HG03175 (cell line): ENCODE measurements at regions not wholly inside any gene's neighbourhood (a gene's known extent, or its start where the extent isn't known, plus 50 kb on each side); places are given as distances from the start of the nearest gene placed in this dataset.

ENCODE experiments used
- ATAC-seq: cut with Tn5 transposase; IDR thresholded peaks from one replicate; pipeline ENCODE4 v1.9.1; 2021; ENCODE audit warnings: mild to moderate bottlenecking, moderate library complexity; ENCODE audit not compliant: unreplicated experiment

- ATAC-seq = no peak
Observed at GRCh38 chr19:46911456-46911855, 50.7 kb downstream of the ARHGAP35 start.

- no peak for ATAC-seq
Observed at GRCh38 chr19:46913198-46913851, 52.5 kb downstream of the ARHGAP35 start.

- ATAC-seq = no peak
Observed at GRCh38 chr19:46913852-46914430, 53.1 kb downstream of the ARHGAP35 start.

GRCh38 chr19:46915386-46915785 lies 54.6 kb downstream of the ARHGAP35 start:
- no peak for ATAC-seq

DNA sequence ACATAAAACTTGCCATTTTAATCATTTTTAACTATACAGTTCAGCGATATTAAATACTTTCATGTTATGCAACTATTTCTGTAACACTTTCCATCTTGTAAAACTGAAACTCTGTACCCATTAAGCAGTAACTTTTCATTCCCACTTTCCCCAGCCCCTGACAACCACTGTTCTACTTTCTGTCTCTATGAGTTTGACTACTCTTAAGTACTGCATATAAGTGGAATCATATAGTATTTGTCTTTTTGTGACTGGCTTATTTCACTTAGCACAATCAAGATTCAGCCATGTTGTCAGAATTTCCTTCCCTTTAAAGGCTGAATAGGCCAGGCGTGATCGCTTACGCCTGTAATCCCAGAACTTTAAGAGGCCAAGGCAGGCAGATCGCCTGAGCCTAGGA lies 56.2 kb downstream of the ARHGAP35 start:
- ATAC-seq = no peak

DNA sequence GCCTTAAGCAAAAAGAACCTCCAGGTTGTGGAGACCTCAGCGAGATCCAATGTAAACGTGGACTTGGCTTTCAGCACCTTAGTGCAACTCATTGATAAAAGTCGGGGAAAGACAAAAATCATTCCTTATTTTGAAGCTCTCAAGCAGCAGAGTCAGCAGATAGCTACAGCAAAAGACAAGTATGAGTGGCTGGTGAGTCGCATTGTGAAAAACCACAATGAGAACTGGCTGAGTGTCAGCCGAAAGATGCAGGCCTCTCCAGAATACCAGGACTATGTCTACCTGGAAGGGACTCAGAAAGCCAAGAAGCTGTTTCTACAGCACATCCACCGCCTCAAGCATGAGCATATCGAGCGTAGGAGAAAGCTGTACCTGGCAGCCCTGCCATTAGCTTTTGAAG lies 58.5 kb downstream of the ARHGAP35 start:
- ATAC-seq = no peak

DNA sequence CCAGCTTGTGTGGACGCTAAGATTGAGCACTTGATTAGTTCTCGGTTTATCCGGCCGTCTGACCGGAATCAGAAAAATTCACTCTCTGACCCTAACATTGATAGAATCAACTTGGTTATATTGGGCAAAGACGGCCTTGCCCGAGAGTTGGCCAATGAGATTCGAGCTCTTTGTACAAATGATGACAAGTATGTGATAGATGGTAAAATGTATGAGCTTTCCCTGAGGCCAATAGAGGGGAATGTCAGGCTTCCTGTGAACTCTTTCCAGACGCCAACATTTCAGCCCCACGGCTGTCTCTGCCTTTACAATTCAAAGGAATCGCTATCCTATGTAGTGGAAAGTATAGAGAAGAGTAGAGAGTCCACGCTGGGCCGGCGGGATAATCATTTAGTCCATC lies 59.6 kb downstream of the ARHGAP35 start:
- ATAC-seq = no peak

DNA sequence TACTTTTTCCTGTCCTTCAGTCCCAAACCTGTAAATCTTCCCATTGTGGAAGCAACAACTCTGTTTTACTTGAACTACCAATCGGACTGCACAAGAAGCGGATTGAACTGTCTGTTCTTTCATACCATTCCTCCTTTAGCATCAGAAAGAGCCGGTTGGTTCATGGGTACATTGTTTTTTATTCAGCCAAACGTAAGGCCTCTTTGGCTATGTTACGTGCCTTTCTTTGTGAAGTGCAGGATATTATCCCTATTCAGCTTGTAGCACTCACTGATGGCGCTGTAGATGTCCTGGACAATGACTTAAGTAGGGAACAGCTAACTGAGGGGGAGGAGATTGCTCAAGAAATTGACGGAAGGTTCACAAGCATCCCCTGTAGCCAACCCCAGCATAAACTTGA lies 60.3 kb downstream of the ARHGAP35 start:
- ATAC-seq = no peak

GRCh38 chr19:46922465-46922864 lies 61.7 kb downstream of the ARHGAP35 start:
- ATAC-seq = no peak

GRCh38 chr19:46924874-46925547 lies 64.2 kb downstream of the ARHGAP35 start:
- ATAC-seq = no peak

GRCh38 chr19:46925548-46925950 lies 64.8 kb downstream of the ARHGAP35 start:
- no peak for ATAC-seq

DNA sequence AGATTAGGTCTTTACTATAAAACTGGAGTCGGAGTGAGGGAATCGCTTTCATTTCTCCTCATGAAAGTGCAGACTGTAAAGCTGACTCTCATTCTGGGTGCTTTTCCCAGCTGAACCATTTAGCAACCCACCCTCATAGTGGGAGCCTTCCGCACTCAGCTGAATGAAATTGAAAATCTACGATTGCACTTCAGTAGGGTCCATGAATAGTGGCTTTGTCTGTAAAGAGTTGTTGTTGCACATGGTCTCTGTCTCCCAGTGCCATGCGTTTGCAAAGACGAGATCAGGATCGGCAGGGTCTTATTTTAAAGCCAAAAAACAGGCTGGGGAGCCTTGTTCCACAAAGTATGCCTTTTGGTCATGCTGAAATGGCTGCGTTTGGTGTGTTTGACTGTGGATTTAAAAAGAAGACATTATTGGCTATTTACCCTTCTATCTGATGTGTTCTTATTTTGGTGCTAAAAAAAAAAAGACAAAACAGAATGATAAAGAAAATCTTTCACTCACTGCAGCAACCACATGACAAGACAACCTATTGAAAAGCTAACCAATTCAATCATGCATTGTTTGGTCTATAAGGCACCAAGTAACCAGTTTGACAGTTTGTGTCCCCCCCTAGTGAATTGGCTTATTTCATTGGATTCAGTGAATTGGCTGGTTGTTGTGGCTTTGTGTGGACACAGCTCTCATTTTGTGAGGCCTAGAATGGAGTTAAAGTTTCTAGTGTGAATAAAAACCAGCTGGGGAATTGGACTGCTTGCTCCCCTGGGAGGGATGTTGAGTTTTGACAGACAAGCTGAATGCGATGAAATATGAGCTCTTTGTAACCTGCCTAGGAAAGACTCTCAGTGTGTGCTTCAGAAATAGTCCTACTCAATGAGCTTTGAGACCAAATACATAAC lies 65.6 kb downstream of the ARHGAP35 start:
- ATAC-seq = no peak

DNA sequence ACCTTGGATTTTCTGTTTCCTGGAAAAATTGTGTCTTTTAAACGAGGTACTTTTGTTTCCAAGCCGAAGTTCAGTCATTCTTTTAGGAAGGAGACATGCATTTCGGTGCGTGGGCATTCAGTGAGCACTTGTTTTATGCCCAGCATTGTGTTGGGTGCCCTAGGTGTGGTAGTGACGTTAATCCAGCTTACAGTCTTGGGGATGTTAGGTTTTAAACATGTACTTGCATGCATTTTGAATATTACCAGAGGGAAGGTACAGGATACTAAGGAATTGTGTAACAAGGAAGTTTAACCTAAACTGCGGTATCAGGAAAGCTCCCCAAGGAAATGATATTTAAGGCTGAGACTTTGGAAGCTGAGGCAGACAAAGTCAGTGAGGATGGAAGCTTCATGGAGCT lies 66.3 kb downstream of the ARHGAP35 start:
- no peak for ATAC-seq

DNA sequence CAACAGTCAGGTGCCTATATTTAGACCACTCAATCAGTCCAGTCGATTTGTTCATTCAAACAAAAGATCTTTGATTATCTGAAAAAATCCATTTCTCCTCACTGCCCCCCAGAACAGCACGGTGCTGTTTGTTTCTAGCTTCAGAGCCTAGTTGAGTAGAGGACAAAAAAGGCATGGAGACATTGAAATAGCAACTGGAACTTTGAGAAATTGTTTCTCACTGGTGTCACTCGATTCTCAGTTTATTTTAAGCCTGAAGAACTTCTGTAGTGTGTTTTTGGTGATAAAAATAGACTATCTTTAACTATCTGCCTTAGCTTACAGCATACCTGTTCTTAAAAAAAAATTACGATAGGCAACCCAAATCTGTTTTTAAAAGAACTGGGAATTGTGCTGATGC lies 67.1 kb downstream of the ARHGAP35 start:
- ATAC-seq = no peak

DNA sequence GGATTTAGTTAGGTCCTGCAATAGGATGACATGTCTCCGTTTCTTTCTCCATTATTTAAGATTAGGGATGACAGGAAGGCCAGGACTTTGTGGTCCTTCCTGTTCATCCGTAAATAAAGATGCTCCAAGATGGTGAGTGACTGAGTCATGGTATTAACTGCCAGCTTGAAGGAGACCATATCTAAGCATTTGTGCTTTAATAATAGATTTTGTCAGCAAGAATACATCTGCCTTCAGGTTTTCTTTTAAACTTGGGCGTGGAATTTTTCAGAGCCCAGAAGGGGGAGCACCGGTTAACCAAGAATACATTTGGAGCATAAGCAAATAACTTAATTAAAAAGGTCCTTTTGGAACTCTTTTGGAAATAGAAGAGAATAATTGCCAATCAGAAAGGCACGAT lies 68.2 kb downstream of the ARHGAP35 start:
- no peak for ATAC-seq

GRCh38 chr19:46931202-46931601 lies 70.4 kb downstream of the ARHGAP35 start:
- no peak for ATAC-seq

DNA sequence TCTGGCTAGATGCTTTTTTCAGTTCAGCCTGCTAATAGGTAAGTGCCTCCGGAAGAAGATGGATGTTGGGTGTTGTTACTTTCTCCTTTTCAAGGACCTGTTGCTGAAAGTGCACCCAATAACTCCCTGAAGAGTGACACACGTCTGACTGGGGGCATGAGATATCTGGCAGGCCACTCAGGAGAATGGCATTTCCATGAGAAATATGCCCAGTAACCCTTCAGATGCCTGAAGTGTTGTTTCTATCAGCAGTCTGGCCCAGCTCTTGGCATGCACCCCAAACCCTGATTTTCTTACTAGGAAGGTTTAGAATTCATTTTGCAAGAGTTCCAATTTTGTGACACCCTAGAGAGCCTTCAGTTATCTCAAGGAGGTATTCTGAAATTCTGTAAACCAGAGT lies 71.5 kb downstream of the ARHGAP35 start:
- no peak for ATAC-seq

DNA sequence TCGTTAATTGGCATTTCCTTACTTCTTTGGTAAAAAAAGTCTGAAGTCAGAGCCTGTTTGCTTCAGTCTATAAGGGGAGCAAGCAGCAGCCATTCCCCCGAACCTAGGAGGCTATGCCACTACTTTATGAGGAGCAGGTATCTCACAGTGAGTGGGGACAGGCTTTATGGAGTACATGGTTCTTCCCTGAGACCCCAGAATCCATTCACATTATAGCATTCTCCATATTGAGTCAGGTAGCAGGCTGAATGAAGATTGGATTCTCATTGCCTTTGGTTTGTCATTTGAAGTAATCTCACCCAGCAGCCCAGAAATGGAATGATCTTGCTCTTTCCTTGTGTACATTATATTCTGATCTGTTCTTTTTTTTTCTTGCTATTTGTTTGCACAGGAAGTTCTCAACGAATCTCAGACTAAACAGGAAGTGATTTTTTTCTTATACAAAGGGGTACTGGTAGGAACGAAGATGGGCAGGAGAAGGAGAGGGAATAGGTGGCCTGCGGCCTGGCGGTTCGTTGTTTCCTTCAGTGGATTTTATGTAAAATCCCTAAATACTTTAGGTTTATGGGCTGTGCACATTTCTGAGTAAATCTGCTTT lies 74.4 kb downstream of the ARHGAP35 start:
- no peak for ATAC-seq

DNA sequence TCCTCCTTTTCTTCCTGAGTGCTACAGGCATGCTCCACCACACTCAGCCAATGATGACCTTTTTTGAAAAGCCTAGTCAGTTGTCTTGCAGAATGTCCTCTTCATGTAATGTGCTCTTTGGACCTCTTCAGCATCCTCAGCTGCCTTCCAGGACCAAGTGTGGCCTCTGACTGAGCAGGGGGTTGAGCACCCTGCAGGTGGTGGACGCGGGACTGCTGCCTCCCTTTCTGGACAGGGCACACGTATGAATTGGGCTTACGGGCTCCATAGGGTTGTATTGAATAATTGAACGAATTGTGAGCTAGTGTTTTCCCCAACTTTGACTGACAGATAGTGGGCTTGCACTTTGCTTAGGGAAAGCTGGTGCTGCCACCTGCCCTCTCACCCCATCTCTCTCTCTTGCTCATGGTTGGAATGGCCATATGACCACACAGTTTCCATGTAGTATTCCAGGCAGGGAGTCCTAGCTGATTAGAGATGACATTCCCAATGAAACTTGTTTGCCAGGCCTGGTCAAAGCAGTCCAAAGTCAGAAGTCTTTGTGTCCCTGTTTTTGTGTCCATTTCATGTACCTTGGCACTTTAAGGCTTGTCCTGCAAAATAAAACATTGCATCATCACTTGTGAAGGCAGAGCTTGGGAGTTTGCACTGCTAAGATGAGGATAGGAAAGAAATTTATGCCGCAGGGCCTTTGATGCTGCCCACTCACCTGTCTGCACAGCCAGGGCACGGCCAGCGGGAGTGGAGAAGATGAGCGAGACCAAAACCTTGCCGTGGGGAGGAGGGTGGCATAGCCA lies 76.3 kb upstream of the NPAS1 start:
- ATAC-seq = no peak

DNA sequence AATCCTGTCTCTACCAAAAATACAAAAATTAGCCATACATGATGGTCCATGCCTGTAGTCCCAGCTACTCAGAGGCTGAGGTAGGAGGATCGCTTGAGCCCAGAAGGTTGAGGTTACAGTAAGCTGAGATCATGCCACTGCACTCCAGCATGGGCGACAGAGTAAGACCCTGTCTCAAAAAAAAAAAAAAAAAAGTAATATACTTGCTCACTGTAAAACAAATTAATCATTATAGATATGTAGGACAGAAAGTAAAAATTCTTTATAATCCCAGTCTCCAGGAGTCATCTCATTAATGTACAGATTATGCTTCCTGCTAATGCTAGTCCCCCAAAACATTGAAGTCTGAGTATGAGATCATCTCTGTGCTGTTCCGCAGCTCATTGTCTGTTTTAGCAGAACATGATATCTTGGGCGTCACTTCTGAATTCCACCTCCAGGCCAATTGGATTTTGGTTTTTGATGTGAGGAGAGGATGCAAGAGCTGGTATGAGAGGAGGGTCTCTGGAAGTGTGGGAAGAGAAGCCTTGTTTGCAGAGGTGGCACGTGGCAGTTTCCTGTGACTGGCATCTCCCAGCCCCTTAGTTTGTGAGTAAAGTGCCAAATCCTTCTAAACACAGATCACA lies 75.4 kb upstream of the NPAS1 start:
- ATAC-seq = no peak
